GM23338 (cell line): ENCODE measurements at regions not wholly inside any gene's neighbourhood (a gene's known extent, or its start where the extent isn't known, plus 50 kb on each side); places are given as distances from the start of the nearest gene placed in this dataset.

ENCODE experiments used
- ATAC-seq: fragments of 200-7000 bp; cut with Tn5 transposase; 3 replicates; pipeline ENCODE4 v1.9.1; 2020
- DNase-seq: peaks from one replicate; pipeline ENCODE4 v3.0.0-alpha.2; 2015; ENCODE audit warnings: low spot score
- H2AFZ ChIP-seq: fragments of 200-600 bp; sonication (generic); 2 replicates; pipeline ENCODE4 v1.8.0; 2016; ENCODE audit warnings: antibody characterized with exemption, mild to moderate bottlenecking, moderate library complexity
- H3F3A ChIP-seq: fragments of 200-600 bp; sonication (generic); replicated peaks from 2 replicates; pipeline ENCODE4 v1.8.0; 2017; ENCODE audit warnings: antibody characterized with exemption, mixed run types, low read depth
- H3K27ac ChIP-seq: fragments of 200-600 bp; sonication (generic); 2 replicates; pipeline ENCODE4 v1.6.1; 2016; ENCODE audit warnings: low read depth
- H3K27me3 ChIP-seq: fragments of 200-600 bp; sonication (generic); 2 replicates; pipeline ENCODE4 v1.8.0; 2016; ENCODE audit warnings: mild to moderate bottlenecking, mixed run types, moderate library complexity; ENCODE audit not compliant: insufficient read depth
- H3K36me3 ChIP-seq: fragments of 200-600 bp; sonication (generic); 2 replicates; pipeline ENCODE4 v1.8.0; 2016; ENCODE audit warnings: mild to moderate bottlenecking; ENCODE audit not compliant: insufficient read depth
- H3K4me1 ChIP-seq: fragments of 200-600 bp; sonication (generic); 2 replicates; pipeline ENCODE4 v1.8.0; 2016; ENCODE audit warnings: mild to moderate bottlenecking, moderate library complexity; ENCODE audit not compliant: insufficient read depth
- H3K4me2 ChIP-seq: fragments of 200-600 bp; sonication (generic); 2 replicates; pipeline ENCODE4 v1.7.1; 2017; ENCODE audit warnings: mixed run types
- H3K4me3 ChIP-seq: fragments of 200-600 bp; sonication (generic); 2 replicates; pipeline ENCODE4 v1.6.1; 2016; ENCODE audit warnings: mixed run types
- H3K79me2 ChIP-seq: fragments of 200-600 bp; sonication (generic); replicated peaks from 2 replicates; pipeline ENCODE4 v1.8.0; 2017; ENCODE audit warnings: mild to moderate bottlenecking; ENCODE audit not compliant: insufficient read depth
- H3K9me2 ChIP-seq: fragments of 200-600 bp; sonication (generic); 2 replicates; pipeline ENCODE4 v1.8.0; 2017; ENCODE audit not compliant: insufficient read depth
- H4K20me1 ChIP-seq: fragments of 200-600 bp; sonication (generic); replicated peaks from 2 replicates; pipeline ENCODE4 v1.8.0; 2017; ENCODE audit warnings: mild to moderate bottlenecking; ENCODE audit not compliant: insufficient read depth
- H3K27ac Mint-ChIP-seq: 2 replicates; pipeline ENCODE4 v1.8.0; 2020; ENCODE audit warnings: inconsistent platforms, mild to moderate bottlenecking, moderate library complexity, mixed read lengths
- H3K27me3 Mint-ChIP-seq: 3 replicates; pipeline ENCODE4 v1.8.0; 2022; ENCODE audit warnings: low read depth, mild to moderate bottlenecking, moderate library complexity, mixed read lengths, inconsistent platforms; ENCODE audit not compliant: insufficient read depth, poor library complexity
- H3K36me3 Mint-ChIP-seq: 3 replicates; pipeline ENCODE4 v1.8.0; 2021; ENCODE audit warnings: low read depth, mild to moderate bottlenecking, inconsistent platforms, moderate library complexity, mixed read lengths
- H3K4me1 Mint-ChIP-seq: 3 replicates; pipeline ENCODE4 v1.8.0; 2020; ENCODE audit warnings: mild to moderate bottlenecking, inconsistent platforms, mixed read lengths
- H3K4me3 Mint-ChIP-seq: 3 replicates; pipeline ENCODE4 v1.8.0; 2021; ENCODE audit warnings: moderate library complexity, mild to moderate bottlenecking, inconsistent platforms, mixed read lengths
- H3K9me3 Mint-ChIP-seq: 3 replicates; pipeline ENCODE4 v1.8.0; 2020; ENCODE audit warnings: moderate library complexity, mild to moderate bottlenecking, inconsistent platforms, mixed read lengths
- CREB1 ChIP-seq: fragments of 250-450 bp; sonication (Bioruptor Pico); IDR thresholded peaks from 2 replicates; pipeline ENCODE4 v1.5.0; 2020; ENCODE audit warnings: low read depth, mild to moderate bottlenecking, moderate library complexity
- EZH2 ChIP-seq: fragments of 200-600 bp; sonication (generic); IDR thresholded peaks from one replicate; pipeline ENCODE4 v1.8.0; 2017; ENCODE audit warnings: antibody characterized with exemption, mild to moderate bottlenecking, low read depth; ENCODE audit not compliant: unreplicated experiment
- EZH2phosphoT487 ChIP-seq: fragments of 200-600 bp; sonication (generic); IDR thresholded peaks from one replicate; pipeline ENCODE4 v1.8.1; 2018; ENCODE audit warnings: antibody characterized with exemption; ENCODE audit not compliant: unreplicated experiment
- JUNB ChIP-seq: IDR thresholded peaks from one replicate; pipeline ENCODE4 v1.6.1; 2016; ENCODE audit warnings: antibody characterized with exemption; ENCODE audit not compliant: unreplicated experiment
- NANOG ChIP-seq: IDR thresholded peaks from 2 replicates; pipeline ENCODE4 v1.6.1; 2016; ENCODE audit warnings: antibody characterized with exemption, borderline replicate concordance
- POLR2AphosphoS5 ChIP-seq: IDR thresholded peaks from 2 replicates; pipeline ENCODE4 v1.6.1; 2016; ENCODE audit warnings: antibody characterized with exemption, low read depth
- STAT1 ChIP-seq: IDR thresholded peaks from one replicate; pipeline ENCODE4 v1.6.1; 2016; ENCODE audit warnings: antibody characterized with exemption; ENCODE audit not compliant: unreplicated experiment
- ZNF114 ChIP-seq: fragments of 250-450 bp; sonication (Bioruptor Pico); IDR thresholded peaks from 2 replicates; pipeline ENCODE4 v1.5.0; 2020; ENCODE audit warnings: mild to moderate bottlenecking, moderate library complexity
- ZNF331 ChIP-seq: fragments of 250-450 bp; sonication (Bioruptor Pico); IDR thresholded peaks from 2 replicates; pipeline ENCODE4 v1.5.0; 2020; ENCODE audit warnings: low read depth, mild to moderate bottlenecking, moderate library complexity
- TF ChIP-seq, protein P1 (sequence below), 2 experiments: fragments of 200-600 bp in 1 of 2; sonication (generic) in 1 of 2; conservative IDR thresholded peaks; 2 replicates each; pipeline versions ENCODE4 v1.5.1 to v1.6.1; 2016 to 2017; ENCODE audit warnings: antibody characterized with exemption in 2 of 2, low read depth in 2 of 2, mild to moderate bottlenecking in 2 of 2, moderate library complexity in 1 of 2
- TF ChIP-seq, protein P2 (sequence below): IDR thresholded peaks from one replicate; pipeline ENCODE4 v1.6.1; 2018; ENCODE audit warnings: antibody characterized with exemption; ENCODE audit not compliant: unreplicated experiment
- TF ChIP-seq, protein P3 (sequence below): fragments of 250-450 bp; sonication (Bioruptor Pico); IDR thresholded peaks from 2 replicates; pipeline ENCODE4 v1.5.0; 2020; ENCODE audit warnings: mild to moderate bottlenecking, moderate library complexity
- TF ChIP-seq, protein P4 (sequence below): IDR thresholded peaks from 2 replicates; pipeline ENCODE4 v1.6.1; 2016; ENCODE audit warnings: antibody characterized with exemption

DNA sequence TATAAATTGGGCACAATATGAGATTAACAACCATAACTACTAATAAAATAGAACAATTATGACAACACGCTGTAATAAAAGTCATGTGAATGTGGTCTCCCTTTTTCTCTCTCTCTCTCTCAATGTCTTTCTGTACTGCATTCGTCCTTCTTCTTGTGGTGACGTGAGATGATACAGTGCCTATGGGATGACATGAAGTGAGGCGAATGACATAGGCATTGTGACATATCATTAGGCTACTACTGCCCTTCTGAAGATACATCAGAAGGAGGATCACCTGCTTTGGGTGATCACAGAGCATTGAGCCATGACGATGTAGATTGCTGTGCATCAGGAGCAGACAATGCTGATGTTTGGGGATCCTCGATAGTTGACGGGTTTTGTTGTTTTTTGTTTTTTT, 171.6 kb downstream of the HERPUD2 start (continued):
- TF ChIP-seq, protein P1, sequence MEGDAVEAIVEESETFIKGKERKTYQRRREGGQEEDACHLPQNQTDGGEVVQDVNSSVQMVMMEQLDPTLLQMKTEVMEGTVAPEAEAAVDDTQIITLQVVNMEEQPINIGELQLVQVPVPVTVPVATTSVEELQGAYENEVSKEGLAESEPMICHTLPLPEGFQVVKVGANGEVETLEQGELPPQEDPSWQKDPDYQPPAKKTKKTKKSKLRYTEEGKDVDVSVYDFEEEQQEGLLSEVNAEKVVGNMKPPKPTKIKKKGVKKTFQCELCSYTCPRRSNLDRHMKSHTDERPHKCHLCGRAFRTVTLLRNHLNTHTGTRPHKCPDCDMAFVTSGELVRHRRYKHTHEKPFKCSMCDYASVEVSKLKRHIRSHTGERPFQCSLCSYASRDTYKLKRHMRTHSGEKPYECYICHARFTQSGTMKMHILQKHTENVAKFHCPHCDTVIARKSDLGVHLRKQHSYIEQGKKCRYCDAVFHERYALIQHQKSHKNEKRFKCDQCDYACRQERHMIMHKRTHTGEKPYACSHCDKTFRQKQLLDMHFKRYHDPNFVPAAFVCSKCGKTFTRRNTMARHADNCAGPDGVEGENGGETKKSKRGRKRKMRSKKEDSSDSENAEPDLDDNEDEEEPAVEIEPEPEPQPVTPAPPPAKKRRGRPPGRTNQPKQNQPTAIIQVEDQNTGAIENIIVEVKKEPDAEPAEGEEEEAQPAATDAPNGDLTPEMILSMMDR (conservative IDR thresholded peaks at IDR 0.05; ENCODE audit: low read depth in 2 of 2), result no peak
- TF ChIP-seq ZNF331 (no peak), EZH2phosphoT487 (no peak), EZH2 (no peak), NANOG (no peak), POLR2AphosphoS5 (no peak)

DNA sequence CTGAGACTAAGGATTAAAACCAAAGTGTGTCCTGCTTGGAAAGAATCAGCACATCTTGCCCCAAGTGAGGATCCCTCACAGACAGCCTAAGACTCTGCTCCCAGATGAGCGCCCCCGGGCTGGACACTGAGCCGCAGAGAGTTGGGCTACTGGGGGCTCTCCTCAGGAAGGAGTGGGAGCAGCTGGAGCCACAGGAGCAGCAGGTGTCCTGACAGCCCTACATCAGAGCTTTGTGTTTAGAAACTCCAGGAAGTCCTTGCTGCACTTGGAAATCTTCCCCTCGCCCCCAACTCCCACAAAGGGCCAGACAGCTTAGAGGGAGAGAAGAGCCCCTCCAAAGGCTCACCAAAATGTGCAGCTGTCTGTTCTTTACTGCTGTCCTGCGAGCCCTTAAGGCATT, 172.2 kb downstream of the HERPUD2 start:
- H3K36me3 ChIP-seq, result no peaks in the 10 kb centered on the region
- H3K9me2 ChIP-seq, result no peaks in the 10 kb centered on the region
- H4K20me1 ChIP-seq, result no peaks in the 10 kb centered on the region
- H3K4me2 ChIP-seq, result no peak overlapping the region
- no peak overlapping the region for H3K27ac ChIP-seq
- no peak for ATAC-seq
- no peak overlapping the region for H3K4me3 ChIP-seq
- no peak overlapping the region for H3K27ac Mint-ChIP-seq
- no peaks in the 10 kb centered on the region for H3K79me2 ChIP-seq
- no peaks in the 10 kb centered on the region for H3K4me1 ChIP-seq
- H3K27me3 ChIP-seq, result no peaks in the 10 kb centered on the region
- H3K36me3 Mint-ChIP-seq, result no peaks in the 10 kb centered on the region
- no peaks in the 10 kb centered on the region for H3K9me3 Mint-ChIP-seq
- H3K27me3 Mint-ChIP-seq, result peaks cover 3% of the 10 kb centered on the region
- no peaks in the 10 kb centered on the region for H3F3A ChIP-seq
- no peak for DNase-seq
- H2AFZ ChIP-seq, result no peak overlapping the region
- H3K4me1 Mint-ChIP-seq, result no peaks in the 10 kb centered on the region
- H3K4me3 Mint-ChIP-seq, result no peak overlapping the region
- TF ChIP-seq, protein P2, sequence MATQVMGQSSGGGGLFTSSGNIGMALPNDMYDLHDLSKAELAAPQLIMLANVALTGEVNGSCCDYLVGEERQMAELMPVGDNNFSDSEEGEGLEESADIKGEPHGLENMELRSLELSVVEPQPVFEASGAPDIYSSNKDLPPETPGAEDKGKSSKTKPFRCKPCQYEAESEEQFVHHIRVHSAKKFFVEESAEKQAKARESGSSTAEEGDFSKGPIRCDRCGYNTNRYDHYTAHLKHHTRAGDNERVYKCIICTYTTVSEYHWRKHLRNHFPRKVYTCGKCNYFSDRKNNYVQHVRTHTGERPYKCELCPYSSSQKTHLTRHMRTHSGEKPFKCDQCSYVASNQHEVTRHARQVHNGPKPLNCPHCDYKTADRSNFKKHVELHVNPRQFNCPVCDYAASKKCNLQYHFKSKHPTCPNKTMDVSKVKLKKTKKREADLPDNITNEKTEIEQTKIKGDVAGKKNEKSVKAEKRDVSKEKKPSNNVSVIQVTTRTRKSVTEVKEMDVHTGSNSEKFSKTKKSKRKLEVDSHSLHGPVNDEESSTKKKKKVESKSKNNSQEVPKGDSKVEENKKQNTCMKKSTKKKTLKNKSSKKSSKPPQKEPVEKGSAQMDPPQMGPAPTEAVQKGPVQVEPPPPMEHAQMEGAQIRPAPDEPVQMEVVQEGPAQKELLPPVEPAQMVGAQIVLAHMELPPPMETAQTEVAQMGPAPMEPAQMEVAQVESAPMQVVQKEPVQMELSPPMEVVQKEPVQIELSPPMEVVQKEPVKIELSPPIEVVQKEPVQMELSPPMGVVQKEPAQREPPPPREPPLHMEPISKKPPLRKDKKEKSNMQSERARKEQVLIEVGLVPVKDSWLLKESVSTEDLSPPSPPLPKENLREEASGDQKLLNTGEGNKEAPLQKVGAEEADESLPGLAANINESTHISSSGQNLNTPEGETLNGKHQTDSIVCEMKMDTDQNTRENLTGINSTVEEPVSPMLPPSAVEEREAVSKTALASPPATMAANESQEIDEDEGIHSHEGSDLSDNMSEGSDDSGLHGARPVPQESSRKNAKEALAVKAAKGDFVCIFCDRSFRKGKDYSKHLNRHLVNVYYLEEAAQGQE, result no peak
- TF ChIP-seq JUNB, result no peak
- TF ChIP-seq EZH2, result no peak
- TF ChIP-seq CREB1, result no peak
- no peak for TF ChIP-seq STAT1
- TF ChIP-seq POLR2AphosphoS5, result no peak
- TF ChIP-seq NANOG, result no peak
- TF ChIP-seq, protein P3, sequence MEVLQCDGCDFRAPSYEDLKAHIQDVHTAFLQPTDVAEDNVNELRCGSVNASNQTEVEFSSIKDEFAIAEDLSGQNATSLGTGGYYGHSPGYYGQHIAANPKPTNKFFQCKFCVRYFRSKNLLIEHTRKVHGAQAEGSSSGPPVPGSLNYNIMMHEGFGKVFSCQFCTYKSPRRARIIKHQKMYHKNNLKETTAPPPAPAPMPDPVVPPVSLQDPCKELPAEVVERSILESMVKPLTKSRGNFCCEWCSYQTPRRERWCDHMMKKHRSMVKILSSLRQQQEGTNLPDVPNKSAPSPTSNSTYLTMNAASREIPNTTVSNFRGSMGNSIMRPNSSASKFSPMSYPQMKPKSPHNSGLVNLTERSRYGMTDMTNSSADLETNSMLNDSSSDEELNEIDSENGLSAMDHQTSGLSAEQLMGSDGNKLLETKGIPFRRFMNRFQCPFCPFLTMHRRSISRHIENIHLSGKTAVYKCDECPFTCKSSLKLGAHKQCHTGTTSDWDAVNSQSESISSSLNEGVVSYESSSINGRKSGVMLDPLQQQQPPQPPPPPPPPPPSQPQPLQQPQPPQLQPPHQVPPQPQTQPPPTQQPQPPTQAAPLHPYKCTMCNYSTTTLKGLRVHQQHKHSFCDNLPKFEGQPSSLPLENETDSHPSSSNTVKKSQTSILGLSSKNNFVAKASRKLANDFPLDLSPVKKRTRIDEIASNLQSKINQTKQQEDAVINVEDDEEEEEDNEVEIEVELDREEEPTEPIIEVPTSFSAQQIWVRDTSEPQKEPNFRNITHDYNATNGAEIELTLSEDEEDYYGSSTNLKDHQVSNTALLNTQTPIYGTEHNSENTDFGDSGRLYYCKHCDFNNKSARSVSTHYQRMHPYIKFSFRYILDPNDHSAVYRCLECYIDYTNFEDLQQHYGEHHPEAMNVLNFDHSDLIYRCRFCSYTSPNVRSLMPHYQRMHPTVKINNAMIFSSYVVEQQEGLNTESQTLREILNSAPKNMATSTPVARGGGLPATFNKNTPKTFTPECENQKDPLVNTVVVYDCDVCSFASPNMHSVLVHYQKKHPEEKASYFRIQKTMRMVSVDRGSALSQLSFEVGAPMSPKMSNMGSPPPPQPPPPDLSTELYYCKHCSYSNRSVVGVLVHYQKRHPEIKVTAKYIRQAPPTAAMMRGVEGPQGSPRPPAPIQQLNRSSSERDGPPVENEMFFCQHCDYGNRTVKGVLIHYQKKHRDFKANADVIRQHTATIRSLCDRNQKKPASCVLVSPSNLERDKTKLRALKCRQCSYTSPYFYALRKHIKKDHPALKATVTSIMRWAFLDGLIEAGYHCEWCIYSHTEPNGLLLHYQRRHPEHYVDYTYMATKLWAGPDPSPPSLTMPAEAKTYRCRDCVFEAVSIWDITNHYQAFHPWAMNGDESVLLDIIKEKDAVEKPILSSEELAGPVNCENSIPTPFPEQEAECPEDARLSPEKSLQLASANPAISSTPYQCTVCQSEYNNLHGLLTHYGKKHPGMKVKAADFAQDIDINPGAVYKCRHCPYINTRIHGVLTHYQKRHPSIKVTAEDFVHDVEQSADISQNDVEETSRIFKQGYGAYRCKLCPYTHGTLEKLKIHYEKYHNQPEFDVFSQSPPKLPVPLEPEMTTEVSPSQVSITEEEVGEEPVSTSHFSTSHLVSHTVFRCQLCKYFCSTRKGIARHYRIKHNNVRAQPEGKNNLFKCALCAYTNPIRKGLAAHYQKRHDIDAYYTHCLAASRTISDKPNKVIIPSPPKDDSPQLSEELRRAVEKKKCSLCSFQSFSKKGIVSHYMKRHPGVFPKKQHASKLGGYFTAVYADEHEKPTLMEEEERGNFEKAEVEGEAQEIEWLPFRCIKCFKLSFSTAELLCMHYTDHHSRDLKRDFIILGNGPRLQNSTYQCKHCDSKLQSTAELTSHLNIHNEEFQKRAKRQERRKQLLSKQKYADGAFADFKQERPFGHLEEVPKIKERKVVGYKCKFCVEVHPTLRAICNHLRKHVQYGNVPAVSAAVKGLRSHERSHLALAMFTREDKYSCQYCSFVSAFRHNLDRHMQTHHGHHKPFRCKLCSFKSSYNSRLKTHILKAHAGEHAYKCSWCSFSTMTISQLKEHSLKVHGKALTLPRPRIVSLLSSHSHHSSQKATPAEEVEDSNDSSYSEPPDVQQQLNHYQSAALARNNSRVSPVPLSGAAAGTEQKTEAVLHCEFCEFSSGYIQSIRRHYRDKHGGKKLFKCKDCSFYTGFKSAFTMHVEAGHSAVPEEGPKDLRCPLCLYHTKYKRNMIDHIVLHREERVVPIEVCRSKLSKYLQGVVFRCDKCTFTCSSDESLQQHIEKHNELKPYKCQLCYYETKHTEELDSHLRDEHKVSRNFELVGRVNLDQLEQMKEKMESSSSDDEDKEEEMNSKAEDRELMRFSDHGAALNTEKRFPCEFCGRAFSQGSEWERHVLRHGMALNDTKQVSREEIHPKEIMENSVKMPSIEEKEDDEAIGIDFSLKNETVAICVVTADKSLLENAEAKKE (CRISPR knock-in tag), result no peak
- TF ChIP-seq, protein P4, sequence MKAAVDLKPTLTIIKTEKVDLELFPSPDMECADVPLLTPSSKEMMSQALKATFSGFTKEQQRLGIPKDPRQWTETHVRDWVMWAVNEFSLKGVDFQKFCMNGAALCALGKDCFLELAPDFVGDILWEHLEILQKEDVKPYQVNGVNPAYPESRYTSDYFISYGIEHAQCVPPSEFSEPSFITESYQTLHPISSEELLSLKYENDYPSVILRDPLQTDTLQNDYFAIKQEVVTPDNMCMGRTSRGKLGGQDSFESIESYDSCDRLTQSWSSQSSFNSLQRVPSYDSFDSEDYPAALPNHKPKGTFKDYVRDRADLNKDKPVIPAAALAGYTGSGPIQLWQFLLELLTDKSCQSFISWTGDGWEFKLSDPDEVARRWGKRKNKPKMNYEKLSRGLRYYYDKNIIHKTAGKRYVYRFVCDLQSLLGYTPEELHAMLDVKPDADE, result no peak
- no peak for TF ChIP-seq ZNF114
- TF ChIP-seq EZH2phosphoT487, result no peak
